ENCODE measurements at regions not wholly inside any gene's neighbourhood (a gene's known extent, or its start where the extent isn't known, plus 50 kb on each side); places are given as distances from the start of the nearest gene placed in this dataset.

DNA sequence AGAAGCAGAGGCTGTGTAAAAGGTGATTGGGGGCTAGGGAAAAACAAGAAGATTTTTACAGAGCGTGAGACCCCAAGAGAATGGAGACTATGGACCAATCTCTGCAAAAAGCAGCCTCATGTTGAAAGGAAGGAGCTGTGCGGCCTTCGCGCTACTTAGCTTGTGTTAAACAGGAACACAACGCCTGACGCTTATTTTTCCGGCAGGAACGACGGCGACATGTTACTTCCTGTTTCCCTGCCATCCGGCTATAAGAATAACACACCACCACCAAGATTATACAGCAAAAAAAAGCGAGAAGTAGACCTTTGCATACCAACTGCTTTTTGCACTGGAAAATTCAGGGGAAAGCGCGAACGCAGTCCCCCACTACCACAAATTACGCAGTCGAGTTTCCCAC is 272.7 kb downstream of the FAM72C start (continued):
- TF ChIP-seq, protein P1, sequence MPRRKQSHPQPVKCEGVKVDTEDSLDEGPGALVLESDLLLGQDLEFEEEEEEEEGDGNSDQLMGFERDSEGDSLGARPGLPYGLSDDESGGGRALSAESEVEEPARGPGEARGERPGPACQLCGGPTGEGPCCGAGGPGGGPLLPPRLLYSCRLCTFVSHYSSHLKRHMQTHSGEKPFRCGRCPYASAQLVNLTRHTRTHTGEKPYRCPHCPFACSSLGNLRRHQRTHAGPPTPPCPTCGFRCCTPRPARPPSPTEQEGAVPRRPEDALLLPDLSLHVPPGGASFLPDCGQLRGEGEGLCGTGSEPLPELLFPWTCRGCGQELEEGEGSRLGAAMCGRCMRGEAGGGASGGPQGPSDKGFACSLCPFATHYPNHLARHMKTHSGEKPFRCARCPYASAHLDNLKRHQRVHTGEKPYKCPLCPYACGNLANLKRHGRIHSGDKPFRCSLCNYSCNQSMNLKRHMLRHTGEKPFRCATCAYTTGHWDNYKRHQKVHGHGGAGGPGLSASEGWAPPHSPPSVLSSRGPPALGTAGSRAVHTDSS (CRISPR knock-in tag; conservative IDR thresholded peaks at IDR 0.05): no peak
- TF ChIP-seq, protein P2, sequence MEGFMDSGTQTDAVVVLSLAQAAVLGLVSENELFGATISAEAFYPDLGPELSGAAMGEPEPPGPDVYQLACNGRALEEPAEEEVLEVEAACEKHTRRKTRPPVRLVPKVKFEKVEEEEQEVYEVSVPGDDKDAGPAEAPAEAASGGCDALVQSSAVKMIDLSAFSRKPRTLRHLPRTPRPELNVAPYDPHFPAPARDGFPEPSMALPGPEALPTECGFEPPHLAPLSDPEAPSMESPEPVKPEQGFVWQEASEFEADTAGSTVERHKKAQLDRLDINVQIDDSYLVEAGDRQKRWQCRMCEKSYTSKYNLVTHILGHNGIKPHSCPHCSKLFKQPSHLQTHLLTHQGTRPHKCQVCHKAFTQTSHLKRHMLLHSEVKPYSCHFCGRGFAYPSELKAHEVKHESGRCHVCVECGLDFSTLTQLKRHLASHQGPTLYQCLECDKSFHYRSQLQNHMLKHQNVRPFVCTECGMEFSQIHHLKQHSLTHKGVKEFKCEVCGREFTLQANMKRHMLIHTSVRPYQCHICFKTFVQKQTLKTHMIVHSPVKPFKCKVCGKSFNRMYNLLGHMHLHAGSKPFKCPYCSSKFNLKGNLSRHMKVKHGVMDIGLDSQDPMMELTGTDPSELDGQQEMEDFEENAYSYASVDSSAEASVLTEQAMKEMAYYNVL (CRISPR knock-in tag; IDR thresholded peaks at IDR 0.05; ENCODE audit: borderline replicate concordance): no peak
- TF ChIP-seq CEBPB (IDR thresholded peaks at IDR 0.05; ENCODE audit: borderline replicate concordance, low read depth, low read length): no peak

DNA sequence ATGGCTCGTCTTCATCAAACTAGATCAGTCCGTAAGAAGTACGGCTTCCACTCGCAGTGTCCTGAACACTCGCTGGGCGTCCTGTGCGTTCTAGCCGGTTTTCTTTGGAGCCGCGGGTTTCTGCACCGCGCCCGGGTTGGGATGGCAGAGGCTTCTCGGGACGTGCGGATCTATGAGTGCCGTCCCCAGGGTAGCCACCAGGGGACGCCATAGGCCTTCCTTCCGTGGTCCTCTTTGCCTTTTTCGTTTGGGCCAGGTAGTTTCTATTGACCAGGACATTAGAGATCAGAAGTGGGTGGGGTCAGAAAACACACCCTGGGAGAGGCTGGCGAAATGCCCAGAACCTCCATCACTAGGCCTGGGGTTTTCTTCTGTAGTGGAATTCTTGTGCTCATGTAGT is 273.8 kb downstream of the FAM72C start:
- TF ChIP-seq, protein P3, sequence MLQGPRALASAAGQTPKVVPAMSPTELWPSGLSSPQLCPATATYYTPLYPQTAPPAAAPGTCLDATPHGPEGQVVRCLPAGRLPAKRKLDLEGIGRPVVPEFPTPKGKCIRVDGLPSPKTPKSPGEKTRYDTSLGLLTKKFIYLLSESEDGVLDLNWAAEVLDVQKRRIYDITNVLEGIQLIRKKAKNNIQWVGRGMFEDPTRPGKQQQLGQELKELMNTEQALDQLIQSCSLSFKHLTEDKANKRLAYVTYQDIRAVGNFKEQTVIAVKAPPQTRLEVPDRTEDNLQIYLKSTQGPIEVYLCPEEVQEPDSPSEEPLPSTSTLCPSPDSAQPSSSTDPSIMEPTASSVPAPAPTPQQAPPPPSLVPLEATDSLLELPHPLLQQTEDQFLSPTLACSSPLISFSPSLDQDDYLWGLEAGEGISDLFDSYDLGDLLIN (CRISPR knock-in tag; IDR thresholded peaks at IDR 0.05; ENCODE audit: borderline replicate concordance): no peak
- TF ChIP-seq STAG1 (CRISPR knock-in tag; IDR thresholded peaks at IDR 0.05): peak; percentile 70
- TF ChIP-seq SMYD3 (CRISPR knock-in tag; IDR thresholded peaks at IDR 0.05): no peak
- no peak for TF ChIP-seq ZNF12 (CRISPR knock-in tag; IDR thresholded peaks at IDR 0.05)
- TF ChIP-seq, protein P4, sequence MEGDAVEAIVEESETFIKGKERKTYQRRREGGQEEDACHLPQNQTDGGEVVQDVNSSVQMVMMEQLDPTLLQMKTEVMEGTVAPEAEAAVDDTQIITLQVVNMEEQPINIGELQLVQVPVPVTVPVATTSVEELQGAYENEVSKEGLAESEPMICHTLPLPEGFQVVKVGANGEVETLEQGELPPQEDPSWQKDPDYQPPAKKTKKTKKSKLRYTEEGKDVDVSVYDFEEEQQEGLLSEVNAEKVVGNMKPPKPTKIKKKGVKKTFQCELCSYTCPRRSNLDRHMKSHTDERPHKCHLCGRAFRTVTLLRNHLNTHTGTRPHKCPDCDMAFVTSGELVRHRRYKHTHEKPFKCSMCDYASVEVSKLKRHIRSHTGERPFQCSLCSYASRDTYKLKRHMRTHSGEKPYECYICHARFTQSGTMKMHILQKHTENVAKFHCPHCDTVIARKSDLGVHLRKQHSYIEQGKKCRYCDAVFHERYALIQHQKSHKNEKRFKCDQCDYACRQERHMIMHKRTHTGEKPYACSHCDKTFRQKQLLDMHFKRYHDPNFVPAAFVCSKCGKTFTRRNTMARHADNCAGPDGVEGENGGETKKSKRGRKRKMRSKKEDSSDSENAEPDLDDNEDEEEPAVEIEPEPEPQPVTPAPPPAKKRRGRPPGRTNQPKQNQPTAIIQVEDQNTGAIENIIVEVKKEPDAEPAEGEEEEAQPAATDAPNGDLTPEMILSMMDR (CRISPR knock-in tag; IDR thresholded peaks at IDR 0.05): peak; percentile 66
- peak; percentile 23; the same call in 1 of the 2 replicates for TF ChIP-seq SMC3 (IDR thresholded peaks at IDR 0.05; ENCODE audit: low read length)
- no peak for TF ChIP-seq ZBTB38 (CRISPR knock-in tag; IDR thresholded peaks at IDR 0.05)
- TF ChIP-seq RAD21 (CRISPR knock-in tag; IDR thresholded peaks at IDR 0.05): peak; percentile 25; the same call in 1 of the 2 replicates
- H3K36me3 ChIP-seq (replicated peaks in 1 of 2; ENCODE audit: control insufficient read depth in 1 of 2, insufficient read depth in 2 of 2, low read length in 2 of 2): no peaks in the 10 kb centered on the region
- FAIRE-seq: no peak
- H3K4me3 ChIP-seq (replicated peaks in 1 of 3; ENCODE audit: insufficient read depth in 1 of 3, low read depth in 2 of 3, low read length in 3 of 3): no peak overlapping the region
- CTCF ChIA-PET (ENCODE audit: low intra/inter-chr PET ratio, low total read pairs): no interaction called here
- no peak overlapping the region for H2AFZ ChIP-seq (ENCODE audit: low read length)
- peak; percentile 15 for DNase-seq (ENCODE audit: low spot score)
- no TSS peak for BruUV-seq (replicated peaks)
- H3K27ac ChIP-seq (ENCODE audit: extremely low read length, insufficient read depth, low read length): no peak overlapping the region
- POLR2A ChIA-PET: no interaction called here
- H3K9ac ChIP-seq (ENCODE audit: insufficient read depth, low read depth, low read length): no peak overlapping the region
- H3K27me3 ChIP-seq (ENCODE audit: control insufficient read depth in 1 of 2, insufficient read depth in 2 of 2, low read length in 2 of 2): peaks cover 1 to 11% of the 10 kb centered on the region in 2 experiments; a peak in 2 of 5 replicates
- no peak overlapping the region for H3K4me2 ChIP-seq (ENCODE audit: low read depth, low read length)
- H3K79me2 ChIP-seq (ENCODE audit: insufficient read depth, low read length): no peaks in the 10 kb centered on the region
- ATAC-seq: no peak
- intact Hi-C loops (cut with micrococcal nuclease; ENCODE audit: unreplicated experiment): no loop called here
- in situ Hi-C loops (cut with HindIII; ENCODE audit: extremely low pct_ligation_motif_present, low pct_unique_long_range_greater_than_20kb): no loop called here
- H4K20me1 ChIP-seq (ENCODE audit: insufficient read depth, low read length): no peaks in the 10 kb centered on the region
- H3K9me3 ChIP-seq (ENCODE audit: low read length): no peaks in the 10 kb centered on the region
- 17% methylated on average over 18 of the region's 21 CpGs for WGBS (ENCODE audit: low lambda C conversion rate)
- no peaks in the 10 kb centered on the region for H3K4me1 ChIP-seq (ENCODE audit: insufficient read depth, low read length)
